H9 (cell line): ENCODE measurements at regions not wholly inside any gene's neighbourhood (a gene's known extent, or its start where the extent isn't known, plus 50 kb on each side); places are given as distances from the start of the nearest gene placed in this dataset.

ENCODE experiments used
- DNase-seq: peaks from one replicate; pipeline ENCODE4 v3.0.0-alpha.2; 2017
- H2AFZ ChIP-seq: one replicate; pipeline ENCODE4 v1.6.1; 2013; ENCODE audit warnings: mild to moderate bottlenecking, low read length, control low read depth, moderate library complexity
- H2AK5ac ChIP-seq: 2 replicates; pipeline ENCODE4 v1.6.1; 2013; ENCODE audit warnings: low read length, control low read depth, mixed read lengths; ENCODE audit not compliant: insufficient read length
- H2BK120ac ChIP-seq: one replicate; pipeline ENCODE4 v1.6.1; 2013; ENCODE audit warnings: low read depth, mild to moderate bottlenecking, low read length, control low read depth, inconsistent platforms; ENCODE audit not compliant: poor library complexity, severe bottlenecking
- H2BK12ac ChIP-seq: 2 replicates; pipeline ENCODE4 v1.6.1; 2013; ENCODE audit warnings: low read length, control low read depth, mixed read lengths, low read depth; ENCODE audit not compliant: insufficient read length
- H2BK15ac ChIP-seq: 2 replicates; pipeline ENCODE4 v1.6.1; 2013; ENCODE audit warnings: low read depth, low read length, control low read depth
- H2BK20ac ChIP-seq: one replicate; pipeline ENCODE4 v1.6.1; 2013; ENCODE audit warnings: low read depth, mild to moderate bottlenecking, low read length, control low read depth, inconsistent platforms; ENCODE audit not compliant: poor library complexity, severe bottlenecking
- H2BK5ac ChIP-seq: 2 replicates; pipeline ENCODE4 v1.6.1; 2013; ENCODE audit warnings: low read length, control low read depth, mixed read lengths; ENCODE audit not compliant: insufficient read length
- H3K14ac ChIP-seq: 2 replicates; pipeline ENCODE4 v1.6.1; 2013; ENCODE audit warnings: low read length, control low read depth; ENCODE audit not compliant: insufficient read depth
- H3K18ac ChIP-seq: 2 replicates; pipeline ENCODE4 v1.6.1; 2013; ENCODE audit warnings: low read depth, mild to moderate bottlenecking, mixed read lengths, low read length, control low read depth; ENCODE audit not compliant: insufficient read length
- H3K23ac ChIP-seq: 2 replicates; pipeline ENCODE4 v1.6.1; 2013; ENCODE audit warnings: low read length, control low read depth, mixed read lengths, low read depth; ENCODE audit not compliant: insufficient read length
- H3K23me2 ChIP-seq: 2 replicates; pipeline ENCODE4 v1.6.1; 2013; ENCODE audit warnings: low read depth, mild to moderate bottlenecking, mixed read lengths, low read length, control low read depth; ENCODE audit not compliant: insufficient read length, poor library complexity, severe bottlenecking
- H3K27ac ChIP-seq: 2 replicates; pipeline ENCODE4 v1.5.1; 2013; ENCODE audit warnings: low read length, control low read depth, mixed read lengths, low read depth; ENCODE audit not compliant: insufficient read length
- H3K27me3 ChIP-seq: 2 replicates; pipeline ENCODE4 v1.6.1; 2013; ENCODE audit warnings: low read length, control low read depth, inconsistent platforms; ENCODE audit not compliant: insufficient read depth
- H3K4ac ChIP-seq: 2 replicates; pipeline ENCODE4 v1.6.1; 2013; ENCODE audit warnings: low read depth, mild to moderate bottlenecking, control low read depth, inconsistent platforms, low read length, moderate library complexity
- H3K4me1 ChIP-seq: 2 replicates; pipeline ENCODE4 v1.6.1; 2013; ENCODE audit warnings: low read length, control low read depth, inconsistent platforms; ENCODE audit not compliant: insufficient read depth
- H3K4me2 ChIP-seq: 2 replicates; pipeline ENCODE4 v1.6.1; 2013; ENCODE audit warnings: low read length, control low read depth, mixed read lengths; ENCODE audit not compliant: insufficient read length, insufficient read depth
- H3K56ac ChIP-seq: 2 replicates; pipeline ENCODE4 v1.6.1; 2013; ENCODE audit warnings: low read depth, mild to moderate bottlenecking, mixed read lengths, low read length, control low read depth; ENCODE audit not compliant: insufficient read length
- H3K79me1 ChIP-seq: 2 replicates; pipeline ENCODE4 v1.6.1; 2013; ENCODE audit warnings: low read depth, mild to moderate bottlenecking, moderate library complexity, low read length, control low read depth, inconsistent platforms; ENCODE audit not compliant: insufficient read depth, poor library complexity, severe bottlenecking
- H3K79me2 ChIP-seq: 2 replicates; pipeline ENCODE4 v1.6.1; 2013; ENCODE audit warnings: low read length, control low read depth, inconsistent platforms; ENCODE audit not compliant: insufficient read depth
- H3K9ac ChIP-seq: 2 replicates; pipeline ENCODE4 v1.6.1; 2013; ENCODE audit warnings: low read length, control low read depth, mixed read lengths; ENCODE audit not compliant: insufficient read length; ENCODE audit errors: extremely low read depth
- H3K9me3 ChIP-seq: one replicate; pipeline ENCODE4 v1.6.1; 2013; ENCODE audit warnings: low read depth, low read length, inconsistent platforms; ENCODE audit not compliant: control insufficient read depth
- H3T11ph ChIP-seq: one replicate; pipeline ENCODE4 v1.6.1; 2013; ENCODE audit warnings: mild to moderate bottlenecking, low read length, control low read depth, inconsistent platforms
- H4K20me1 ChIP-seq: one replicate; pipeline ENCODE4 v1.6.1; 2013; ENCODE audit not compliant: control insufficient read depth, insufficient read length, insufficient read depth
- H4K5ac ChIP-seq: 2 replicates; pipeline ENCODE4 v1.6.1; 2013; ENCODE audit warnings: low read depth, mild to moderate bottlenecking, mixed read lengths, low read length, control low read depth; ENCODE audit not compliant: insufficient read length
- H4K8ac ChIP-seq: replicated peaks from 2 replicates; pipeline ENCODE4 v1.6.1; 2013; ENCODE audit warnings: low read length, control low read depth, mixed read lengths, low read depth; ENCODE audit not compliant: insufficient read length
- H4K91ac ChIP-seq: 2 replicates; pipeline ENCODE4 v1.6.1; 2013; ENCODE audit warnings: low read depth, mild to moderate bottlenecking, moderate library complexity, mixed read lengths, low read length, control low read depth; ENCODE audit not compliant: insufficient read length
- H3K27ac Mint-ChIP-seq, 3 experiments: 2 replicates in 2 of 3; 3 replicates in 1 of 3; pipeline ENCODE4 v1.8.0; 2020 to 2021; ENCODE audit warnings: mixed read lengths in 3 of 3, mild to moderate bottlenecking in 1 of 3, moderate library complexity in 1 of 3
- H3K27me3 Mint-ChIP-seq: 2 replicates; pipeline ENCODE4 v1.8.0; 2021; ENCODE audit warnings: low read depth, mild to moderate bottlenecking, moderate library complexity, mixed read lengths
- H3K36me3 Mint-ChIP-seq, 3 experiments: 2 replicates in 2 of 3; 3 replicates in 1 of 3; pipeline ENCODE4 v1.8.0; 2020 to 2021; ENCODE audit warnings: low read depth in 3 of 3, mixed read lengths in 3 of 3; ENCODE audit not compliant: insufficient read depth in 1 of 3
- H3K4me1 Mint-ChIP-seq, 2 experiments: 2 replicates each; pipeline ENCODE4 v1.8.0; 2020; ENCODE audit warnings: mixed read lengths in 2 of 2
- H3K4me3 Mint-ChIP-seq, 2 experiments: 2 replicates in 1 of 2; 3 replicates in 1 of 2; pipeline ENCODE4 v1.8.0; 2020 to 2021; ENCODE audit warnings: mild to moderate bottlenecking in 2 of 2, mixed read lengths in 2 of 2, moderate library complexity in 1 of 2
- H3K9me3 Mint-ChIP-seq, 2 experiments: 2 replicates in 1 of 2; 3 replicates in 1 of 2; pipeline ENCODE4 v1.8.0; 2020; ENCODE audit warnings: mild to moderate bottlenecking in 2 of 2, mixed read lengths in 2 of 2, moderate library complexity in 1 of 2
- WGBS: extraction: QIAGEN DNeasy Blood & Tissue Kit; methylation state at CpG from one replicate; pipeline ENCODE4 v1.1.7; 2013; ENCODE audit warnings: missing lambda C conversion rate, low lambda C conversion rate, mixed read lengths; ENCODE audit not compliant: insufficient read length; ENCODE audit errors: extremely low coverage; 5-methylcytosine and 5-hydroxymethylcytosine counted together
- TF ChIP-seq, protein P1 (sequence below): fragments of 200-600 bp; sonication (generic); conservative IDR thresholded peaks from 3 replicates; pipeline ENCODE4 v1.8.0; 2021; ENCODE audit warnings: antibody characterized with exemption, mild to moderate bottlenecking

DNA sequence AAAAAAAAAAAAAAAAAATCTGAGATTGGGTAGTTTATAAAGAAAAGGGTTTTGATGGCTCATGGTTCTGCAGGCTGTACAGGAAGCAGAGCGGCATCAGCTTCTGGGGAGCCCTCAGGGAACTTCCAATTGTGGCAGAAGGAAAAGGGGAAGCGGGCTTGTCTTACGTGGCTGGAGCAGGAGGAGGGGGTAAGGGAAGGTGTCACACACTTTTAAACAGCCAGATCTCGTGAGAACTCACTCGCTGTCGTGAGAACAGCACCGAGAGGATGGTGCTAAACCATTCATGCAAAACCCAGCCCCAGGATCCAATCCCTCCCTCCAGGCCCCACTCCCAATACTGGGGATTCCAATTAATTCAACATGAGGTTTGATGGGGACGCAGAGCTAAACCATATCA, 806.2 kb downstream of the TBC1D22A start:
- H3K36me3 Mint-ChIP-seq = peaks cover 3 to 63% (median 43%) of the 10 kb centered on the region in 3 experiments; a peak in 4 of 7 replicates
- no peak overlapping the region for H2BK5ac ChIP-seq
- H3K79me1 ChIP-seq = no peaks in the 10 kb centered on the region
- no peak overlapping the region for H2AFZ ChIP-seq
- H3K23me2 ChIP-seq = no peaks in the 10 kb centered on the region
- no peak overlapping the region for H3K9ac ChIP-seq
- H2BK20ac ChIP-seq = no peak overlapping the region
- DNase-seq = no peak
- TF ChIP-seq, protein P1, sequence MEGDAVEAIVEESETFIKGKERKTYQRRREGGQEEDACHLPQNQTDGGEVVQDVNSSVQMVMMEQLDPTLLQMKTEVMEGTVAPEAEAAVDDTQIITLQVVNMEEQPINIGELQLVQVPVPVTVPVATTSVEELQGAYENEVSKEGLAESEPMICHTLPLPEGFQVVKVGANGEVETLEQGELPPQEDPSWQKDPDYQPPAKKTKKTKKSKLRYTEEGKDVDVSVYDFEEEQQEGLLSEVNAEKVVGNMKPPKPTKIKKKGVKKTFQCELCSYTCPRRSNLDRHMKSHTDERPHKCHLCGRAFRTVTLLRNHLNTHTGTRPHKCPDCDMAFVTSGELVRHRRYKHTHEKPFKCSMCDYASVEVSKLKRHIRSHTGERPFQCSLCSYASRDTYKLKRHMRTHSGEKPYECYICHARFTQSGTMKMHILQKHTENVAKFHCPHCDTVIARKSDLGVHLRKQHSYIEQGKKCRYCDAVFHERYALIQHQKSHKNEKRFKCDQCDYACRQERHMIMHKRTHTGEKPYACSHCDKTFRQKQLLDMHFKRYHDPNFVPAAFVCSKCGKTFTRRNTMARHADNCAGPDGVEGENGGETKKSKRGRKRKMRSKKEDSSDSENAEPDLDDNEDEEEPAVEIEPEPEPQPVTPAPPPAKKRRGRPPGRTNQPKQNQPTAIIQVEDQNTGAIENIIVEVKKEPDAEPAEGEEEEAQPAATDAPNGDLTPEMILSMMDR = no peak
- no peak overlapping the region for H3K18ac ChIP-seq
- H2BK12ac ChIP-seq = no peak overlapping the region
- no peak overlapping the region for H3K4ac ChIP-seq
- no peaks in the 10 kb centered on the region for H4K20me1 ChIP-seq
- no peaks in the 10 kb centered on the region for H3K4me1 Mint-ChIP-seq
- H4K5ac ChIP-seq = no peak overlapping the region
- no peak overlapping the region for H4K8ac ChIP-seq
- no peaks in the 10 kb centered on the region for H3K27me3 ChIP-seq
- no peaks in the 10 kb centered on the region for H3K4me1 ChIP-seq
- H3K79me2 ChIP-seq = no peaks in the 10 kb centered on the region
- H3K14ac ChIP-seq = no peak overlapping the region
- H3K9me3 Mint-ChIP-seq = peaks cover 31 to 97% of the 10 kb centered on the region in 2 experiments
- H3K27ac Mint-ChIP-seq = no peak overlapping the region
- H3K56ac ChIP-seq = no peak overlapping the region
- H3K4me2 ChIP-seq = no peak overlapping the region
- no peak overlapping the region for H2BK120ac ChIP-seq
- H2AK5ac ChIP-seq = no peak overlapping the region
- no peak overlapping the region for H3K23ac ChIP-seq
- no peak overlapping the region for H4K91ac ChIP-seq
- WGBS = no CpG with 5 or more reads among the region's 8 CpGs
- H2BK15ac ChIP-seq = no peak overlapping the region
- H3T11ph ChIP-seq = no peak overlapping the region
- H3K27me3 Mint-ChIP-seq = peaks cover 10% of the 10 kb centered on the region
- H3K4me3 Mint-ChIP-seq = no peak overlapping the region
- no peak overlapping the region for H3K27ac ChIP-seq
- peaks cover 92% of the 10 kb centered on the region for H3K9me3 ChIP-seq
